SH-SY5Y (cell line): ENCODE measurements at regions not wholly inside any gene's neighbourhood (a gene's known extent, or its start where the extent isn't known, plus 50 kb on each side); places are given as distances from the start of the nearest gene placed in this dataset.

Source experiments
- GATA2 ChIP-seq: IDR thresholded peaks from 2 replicates; pipeline ENCODE4 v1.6.1; 2011; ENCODE audit warnings: mild to moderate bottlenecking, low read depth, low read length
- GATA3 ChIP-seq: IDR thresholded peaks from 2 replicates; pipeline ENCODE4 v1.6.1; 2011; ENCODE audit warnings: low read depth, mild to moderate bottlenecking, low read length, moderate library complexity

- TF ChIP-seq GATA3 = no peak
- TF ChIP-seq GATA2 = no peak
Observed at GRCh38 chr15:94909510-94909909, 678.1 kb downstream of the MCTP2 start.
